ENCODE measurements at regions not wholly inside any gene's neighbourhood (a gene's known extent, or its start where the extent isn't known, plus 50 kb on each side); places are given as distances from the start of the nearest gene placed in this dataset.

DNA sequence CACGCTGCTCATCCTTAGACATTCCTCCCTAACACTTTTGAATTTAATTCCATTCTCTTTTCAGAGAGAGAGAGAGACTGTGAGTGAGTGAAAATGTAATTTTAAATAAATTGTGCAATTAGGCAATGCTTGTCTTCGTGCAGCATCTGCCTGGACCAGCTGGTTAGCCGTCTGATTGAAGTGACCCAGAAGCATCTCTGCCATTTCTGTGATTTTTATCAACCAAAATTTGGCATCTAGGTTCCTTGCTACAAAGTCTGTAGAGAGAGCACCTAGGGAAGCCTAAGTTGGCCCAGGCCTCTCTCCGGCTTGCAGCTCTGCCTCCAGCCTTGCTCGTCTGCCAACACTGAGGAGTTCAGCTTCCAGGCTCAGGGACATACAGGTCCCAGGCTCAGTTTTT is 138.6 kb upstream of the GPR12 start:
- TF ChIP-seq, protein P1, sequence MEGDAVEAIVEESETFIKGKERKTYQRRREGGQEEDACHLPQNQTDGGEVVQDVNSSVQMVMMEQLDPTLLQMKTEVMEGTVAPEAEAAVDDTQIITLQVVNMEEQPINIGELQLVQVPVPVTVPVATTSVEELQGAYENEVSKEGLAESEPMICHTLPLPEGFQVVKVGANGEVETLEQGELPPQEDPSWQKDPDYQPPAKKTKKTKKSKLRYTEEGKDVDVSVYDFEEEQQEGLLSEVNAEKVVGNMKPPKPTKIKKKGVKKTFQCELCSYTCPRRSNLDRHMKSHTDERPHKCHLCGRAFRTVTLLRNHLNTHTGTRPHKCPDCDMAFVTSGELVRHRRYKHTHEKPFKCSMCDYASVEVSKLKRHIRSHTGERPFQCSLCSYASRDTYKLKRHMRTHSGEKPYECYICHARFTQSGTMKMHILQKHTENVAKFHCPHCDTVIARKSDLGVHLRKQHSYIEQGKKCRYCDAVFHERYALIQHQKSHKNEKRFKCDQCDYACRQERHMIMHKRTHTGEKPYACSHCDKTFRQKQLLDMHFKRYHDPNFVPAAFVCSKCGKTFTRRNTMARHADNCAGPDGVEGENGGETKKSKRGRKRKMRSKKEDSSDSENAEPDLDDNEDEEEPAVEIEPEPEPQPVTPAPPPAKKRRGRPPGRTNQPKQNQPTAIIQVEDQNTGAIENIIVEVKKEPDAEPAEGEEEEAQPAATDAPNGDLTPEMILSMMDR (IDR thresholded peaks at IDR 0.05; ENCODE audit: insufficient read depth, low read length, poor library complexity, severe bottlenecking): no peak
- DNase-seq (ENCODE audit: low read depth): no peak
- Histone ChIP-seq H3K4me3 (ENCODE audit: low read depth, low read length) (no peak overlapping the region), H3K27me3 (ENCODE audit: control insufficient read depth, insufficient read depth, low read length) (peaks cover 3% of the 10 kb centered on the region), H3K36me3 (ENCODE audit: control insufficient read depth, insufficient read depth, low read length) (no peaks in the 10 kb centered on the region)

DNA sequence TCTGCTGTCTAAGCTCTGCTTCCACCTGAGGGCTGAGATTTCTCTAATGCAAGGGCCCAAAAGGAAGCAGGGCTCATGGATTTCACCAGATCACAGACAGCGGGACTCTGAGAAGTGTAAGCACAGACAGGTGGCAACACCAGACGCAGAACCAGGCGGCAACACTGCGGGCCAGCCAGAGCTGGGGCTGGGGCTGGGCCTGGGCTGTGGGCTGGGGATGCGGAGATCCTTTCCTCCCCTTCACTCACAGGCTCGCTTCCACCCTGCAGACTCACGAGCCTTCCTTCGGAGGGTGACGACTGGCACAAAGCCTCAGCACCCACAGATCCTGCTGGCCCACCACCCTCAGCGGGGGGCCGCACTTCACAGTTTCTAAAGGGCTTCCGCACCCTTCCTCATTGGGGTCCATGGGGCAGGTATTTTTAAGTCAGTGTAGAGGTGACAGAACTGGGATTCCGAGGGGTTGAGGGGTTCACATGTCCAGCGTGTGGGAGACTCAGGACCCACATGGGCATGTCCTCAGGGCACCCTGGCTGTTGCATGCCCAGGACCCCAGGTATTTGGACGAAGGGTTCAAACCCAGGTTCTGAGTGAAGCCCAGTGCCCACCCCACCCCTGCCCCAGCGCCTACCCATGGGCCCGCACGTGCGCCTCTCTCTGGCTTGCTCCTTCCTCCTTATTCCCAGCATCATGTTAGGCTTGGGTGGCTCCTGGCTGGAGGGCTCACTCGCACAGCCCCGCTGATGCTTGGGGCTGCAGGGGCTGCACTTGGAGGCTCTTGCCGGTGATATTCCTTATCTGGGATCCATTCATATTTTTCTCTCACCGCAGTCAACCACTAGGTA is 137.3 kb upstream of the GPR12 start:
- TF ChIP-seq, protein P1 (IDR thresholded peaks at IDR 0.05; ENCODE audit: insufficient read depth, low read length, poor library complexity, severe bottlenecking): no peak
- DNase-seq (ENCODE audit: low read depth): no peak
- Histone ChIP-seq H3K4me3 (ENCODE audit: low read depth, low read length) (no peak overlapping the region), H3K36me3 (ENCODE audit: control insufficient read depth, insufficient read depth, low read length) (no peaks in the 10 kb centered on the region), H3K27me3 (ENCODE audit: control insufficient read depth, insufficient read depth, low read length) (peaks cover 3% of the 10 kb centered on the region)

DNA sequence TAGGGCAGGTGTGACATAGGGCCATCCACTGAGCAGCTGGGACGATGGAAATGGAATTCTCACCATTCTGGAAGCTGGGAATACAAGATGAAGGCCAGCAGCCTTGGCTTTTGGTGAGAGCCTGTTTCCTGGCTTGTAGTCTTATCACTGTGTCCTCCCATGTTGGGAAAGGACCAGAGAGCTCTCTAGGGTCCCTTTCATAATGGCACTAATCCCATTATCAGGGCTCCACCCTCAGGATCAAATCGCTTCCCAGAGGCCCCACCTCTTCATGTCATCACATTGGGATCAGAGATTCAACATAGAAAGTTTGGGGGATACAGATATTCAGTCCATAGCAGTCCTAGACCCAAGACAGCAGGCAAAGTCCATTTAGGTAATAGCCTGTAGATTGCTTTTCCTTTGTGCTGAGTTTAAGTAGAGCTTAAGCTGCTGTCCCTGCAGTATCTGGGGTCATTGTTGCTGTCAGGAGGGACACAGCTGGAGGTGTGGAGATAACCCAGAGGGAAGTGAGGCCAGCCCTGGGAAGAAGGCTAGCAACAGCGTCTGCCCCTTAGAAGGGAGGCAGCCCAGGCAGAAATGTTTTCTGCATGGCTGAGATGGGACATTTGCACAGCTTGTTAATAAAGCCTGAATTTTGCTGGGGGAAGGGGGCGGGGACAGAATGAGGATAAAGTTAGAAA is 136.5 kb upstream of the GPR12 start:
- DNase-seq (ENCODE audit: low read depth): no peak
- Histone ChIP-seq H3K4me3 (ENCODE audit: low read depth, low read length) (no peak overlapping the region), H3K27me3 (ENCODE audit: control insufficient read depth, insufficient read depth, low read length) (peaks cover 3% of the 10 kb centered on the region), H3K36me3 (ENCODE audit: control insufficient read depth, insufficient read depth, low read length) (no peaks in the 10 kb centered on the region)
- TF ChIP-seq, protein P1 (IDR thresholded peaks at IDR 0.05; ENCODE audit: insufficient read depth, low read length, poor library complexity, severe bottlenecking): no peak

DNA sequence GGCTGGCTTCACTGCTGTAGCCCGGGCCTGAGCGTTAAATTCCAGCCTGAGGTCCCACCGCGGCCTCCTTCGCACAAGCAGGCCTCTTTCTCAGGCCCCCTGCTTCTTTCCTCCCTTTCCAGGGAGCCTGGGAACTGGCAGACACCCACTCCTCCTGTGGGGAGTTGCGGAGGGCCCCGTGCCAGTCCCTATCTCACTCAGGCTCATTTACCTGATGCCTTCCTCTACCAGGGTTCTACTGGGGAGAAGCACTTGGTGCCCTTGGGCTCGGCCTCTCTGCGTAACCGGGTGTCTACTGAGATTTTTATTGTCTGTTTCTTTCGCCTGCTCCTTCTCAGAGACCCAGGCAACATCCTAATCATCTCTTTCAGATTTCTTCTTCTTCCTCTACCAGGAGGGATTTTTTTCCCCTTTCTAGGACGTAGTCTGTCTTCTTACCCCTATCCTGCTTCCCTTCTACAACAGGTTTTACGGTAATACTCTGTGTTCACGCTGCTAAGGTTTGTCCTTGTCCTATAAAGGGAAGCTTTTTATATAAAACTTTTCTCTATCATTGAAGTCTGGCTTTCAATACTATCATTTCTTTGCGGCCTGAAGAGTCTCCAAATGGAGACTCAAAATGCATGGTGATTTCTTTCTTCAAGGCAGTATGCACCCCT is 135.4 kb upstream of the GPR12 start:
- Histone ChIP-seq H3K27me3 (ENCODE audit: control insufficient read depth, insufficient read depth, low read length) (peaks cover 3% of the 10 kb centered on the region), H3K4me3 (ENCODE audit: low read depth, low read length) (no peak overlapping the region), H3K36me3 (ENCODE audit: control insufficient read depth, insufficient read depth, low read length) (no peaks in the 10 kb centered on the region)
- TF ChIP-seq, protein P1 (IDR thresholded peaks at IDR 0.05; ENCODE audit: insufficient read depth, low read length, poor library complexity, severe bottlenecking): no peak
- no peak for DNase-seq (ENCODE audit: low read depth)

DNA sequence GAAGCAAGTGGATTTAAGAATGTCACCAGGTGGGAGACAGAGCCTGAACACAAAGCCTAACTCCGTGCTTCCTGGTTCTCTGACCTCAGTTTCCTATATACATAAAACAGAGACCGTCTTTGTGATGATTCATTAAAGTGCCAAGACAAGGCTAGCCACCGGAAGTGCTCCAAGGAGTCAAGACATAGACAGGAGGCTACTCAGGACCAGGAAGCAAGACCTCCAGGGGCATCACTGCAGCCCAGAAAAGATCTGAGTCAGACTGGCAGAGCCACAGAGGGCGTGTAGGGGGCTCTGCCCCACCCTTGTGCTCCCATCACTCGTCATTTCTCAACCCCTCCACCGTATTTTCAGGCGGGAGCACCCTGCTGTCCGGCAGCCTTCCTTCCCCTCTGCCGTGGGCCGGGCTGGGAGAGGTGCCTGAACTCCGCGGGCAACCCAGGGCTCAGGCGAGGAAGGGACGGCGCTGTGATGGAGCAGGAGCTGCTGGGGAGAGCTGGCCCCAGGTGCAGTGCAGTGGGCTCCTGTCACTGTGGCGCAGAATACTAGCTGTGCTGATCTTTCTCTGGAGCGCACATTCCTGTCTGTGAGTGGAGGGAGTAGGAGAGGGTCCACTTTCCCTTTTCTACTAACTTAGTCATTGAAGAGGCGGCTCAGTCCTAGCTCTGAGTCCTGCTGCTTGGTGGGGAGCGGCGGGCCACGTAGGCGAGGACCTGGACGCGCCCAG is 134.7 kb upstream of the GPR12 start:
- no peak overlapping the region for H3K4me3 ChIP-seq (ENCODE audit: low read depth, low read length)
- H3K27me3 ChIP-seq (ENCODE audit: control insufficient read depth, insufficient read depth, low read length): peaks cover 3% of the 10 kb centered on the region
- H3K36me3 ChIP-seq (ENCODE audit: control insufficient read depth, insufficient read depth, low read length): no peaks in the 10 kb centered on the region
- DNase-seq (ENCODE audit: low read depth): no peak
- TF ChIP-seq, protein P1 (IDR thresholded peaks at IDR 0.05; ENCODE audit: insufficient read depth, low read length, poor library complexity, severe bottlenecking): no peak
